ENCODE measurements at regions not wholly inside any gene's neighbourhood (a gene's known extent, or its start where the extent isn't known, plus 50 kb on each side); places are given as distances from the start of the nearest gene placed in this dataset.

DNA sequence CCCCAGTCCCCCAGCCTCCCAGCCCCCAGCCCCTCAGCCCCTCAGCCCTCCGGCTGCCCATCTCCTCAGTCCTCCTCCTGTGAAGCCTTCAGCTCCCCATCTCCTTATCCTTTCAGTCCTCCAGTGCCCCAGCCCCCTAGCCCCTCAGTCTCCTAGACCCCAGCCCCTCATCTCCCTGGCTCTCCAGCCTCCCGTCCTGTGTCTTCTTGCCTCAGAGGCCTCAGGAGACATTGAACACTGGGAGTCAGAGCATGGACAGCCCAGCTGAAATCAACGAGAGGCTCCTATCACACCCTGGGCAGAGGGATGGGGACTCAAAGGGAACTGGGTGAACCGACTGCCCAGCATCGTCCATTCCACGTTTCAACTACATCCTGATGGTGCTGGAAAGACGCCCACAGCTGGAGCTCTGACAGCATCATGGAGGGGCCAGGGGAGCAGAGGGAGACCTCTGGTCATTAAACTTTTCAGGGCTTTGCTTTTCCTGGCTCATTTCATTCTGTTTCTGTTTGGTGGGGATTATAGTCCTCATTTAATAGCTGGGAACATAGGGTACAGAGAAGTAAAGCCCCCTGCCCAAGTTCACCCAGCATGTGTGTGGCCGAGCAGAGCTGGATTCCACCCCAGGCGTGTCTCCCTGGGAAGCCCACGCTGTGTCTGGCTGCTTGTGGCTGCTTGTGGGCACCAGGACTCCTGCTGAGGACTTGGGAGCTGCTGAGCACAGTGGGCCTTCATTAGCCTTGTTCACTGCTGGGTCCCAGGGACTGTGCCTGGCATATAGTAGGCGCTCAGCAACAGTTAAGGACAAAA, 396.7 kb downstream of the PTPRU start (continued):
- TF ChIP-seq, protein P1, sequence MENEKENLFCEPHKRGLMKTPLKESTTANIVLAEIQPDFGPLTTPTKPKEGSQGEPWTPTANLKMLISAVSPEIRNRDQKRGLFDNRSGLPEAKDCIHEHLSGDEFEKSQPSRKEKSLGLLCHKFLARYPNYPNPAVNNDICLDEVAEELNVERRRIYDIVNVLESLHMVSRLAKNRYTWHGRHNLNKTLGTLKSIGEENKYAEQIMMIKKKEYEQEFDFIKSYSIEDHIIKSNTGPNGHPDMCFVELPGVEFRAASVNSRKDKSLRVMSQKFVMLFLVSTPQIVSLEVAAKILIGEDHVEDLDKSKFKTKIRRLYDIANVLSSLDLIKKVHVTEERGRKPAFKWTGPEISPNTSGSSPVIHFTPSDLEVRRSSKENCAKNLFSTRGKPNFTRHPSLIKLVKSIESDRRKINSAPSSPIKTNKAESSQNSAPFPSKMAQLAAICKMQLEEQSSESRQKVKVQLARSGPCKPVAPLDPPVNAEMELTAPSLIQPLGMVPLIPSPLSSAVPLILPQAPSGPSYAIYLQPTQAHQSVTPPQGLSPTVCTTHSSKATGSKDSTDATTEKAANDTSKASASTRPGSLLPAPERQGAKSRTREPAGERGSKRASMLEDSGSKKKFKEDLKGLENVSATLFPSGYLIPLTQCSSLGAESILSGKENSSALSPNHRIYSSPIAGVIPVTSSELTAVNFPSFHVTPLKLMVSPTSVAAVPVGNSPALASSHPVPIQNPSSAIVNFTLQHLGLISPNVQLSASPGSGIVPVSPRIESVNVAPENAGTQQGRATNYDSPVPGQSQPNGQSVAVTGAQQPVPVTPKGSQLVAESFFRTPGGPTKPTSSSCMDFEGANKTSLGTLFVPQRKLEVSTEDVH (IDR thresholded peaks at IDR 0.05; ENCODE audit: low read depth, partially characterized antibody) = no peak
- TF ChIP-seq, protein P2, sequence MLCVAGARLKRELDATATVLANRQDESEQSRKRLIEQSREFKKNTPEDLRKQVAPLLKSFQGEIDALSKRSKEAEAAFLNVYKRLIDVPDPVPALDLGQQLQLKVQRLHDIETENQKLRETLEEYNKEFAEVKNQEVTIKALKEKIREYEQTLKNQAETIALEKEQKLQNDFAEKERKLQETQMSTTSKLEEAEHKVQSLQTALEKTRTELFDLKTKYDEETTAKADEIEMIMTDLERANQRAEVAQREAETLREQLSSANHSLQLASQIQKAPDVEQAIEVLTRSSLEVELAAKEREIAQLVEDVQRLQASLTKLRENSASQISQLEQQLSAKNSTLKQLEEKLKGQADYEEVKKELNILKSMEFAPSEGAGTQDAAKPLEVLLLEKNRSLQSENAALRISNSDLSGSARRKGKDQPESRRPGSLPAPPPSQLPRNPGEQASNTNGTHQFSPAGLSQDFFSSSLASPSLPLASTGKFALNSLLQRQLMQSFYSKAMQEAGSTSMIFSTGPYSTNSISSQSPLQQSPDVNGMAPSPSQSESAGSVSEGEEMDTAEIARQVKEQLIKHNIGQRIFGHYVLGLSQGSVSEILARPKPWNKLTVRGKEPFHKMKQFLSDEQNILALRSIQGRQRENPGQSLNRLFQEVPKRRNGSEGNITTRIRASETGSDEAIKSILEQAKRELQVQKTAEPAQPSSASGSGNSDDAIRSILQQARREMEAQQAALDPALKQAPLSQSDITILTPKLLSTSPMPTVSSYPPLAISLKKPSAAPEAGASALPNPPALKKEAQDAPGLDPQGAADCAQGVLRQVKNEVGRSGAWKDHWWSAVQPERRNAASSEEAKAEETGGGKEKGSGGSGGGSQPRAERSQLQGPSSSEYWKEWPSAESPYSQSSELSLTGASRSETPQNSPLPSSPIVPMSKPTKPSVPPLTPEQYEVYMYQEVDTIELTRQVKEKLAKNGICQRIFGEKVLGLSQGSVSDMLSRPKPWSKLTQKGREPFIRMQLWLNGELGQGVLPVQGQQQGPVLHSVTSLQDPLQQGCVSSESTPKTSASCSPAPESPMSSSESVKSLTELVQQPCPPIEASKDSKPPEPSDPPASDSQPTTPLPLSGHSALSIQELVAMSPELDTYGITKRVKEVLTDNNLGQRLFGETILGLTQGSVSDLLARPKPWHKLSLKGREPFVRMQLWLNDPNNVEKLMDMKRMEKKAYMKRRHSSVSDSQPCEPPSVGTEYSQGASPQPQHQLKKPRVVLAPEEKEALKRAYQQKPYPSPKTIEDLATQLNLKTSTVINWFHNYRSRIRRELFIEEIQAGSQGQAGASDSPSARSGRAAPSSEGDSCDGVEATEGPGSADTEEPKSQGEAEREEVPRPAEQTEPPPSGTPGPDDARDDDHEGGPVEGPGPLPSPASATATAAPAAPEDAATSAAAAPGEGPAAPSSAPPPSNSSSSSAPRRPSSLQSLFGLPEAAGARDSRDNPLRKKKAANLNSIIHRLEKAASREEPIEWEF (IDR thresholded peaks at IDR 0.05; ENCODE audit: insufficient replicate concordance, low read depth, low read length) = no peak
